ENCODE measurements at regions not wholly inside any gene's neighbourhood (a gene's known extent, or its start where the extent isn't known, plus 50 kb on each side); places are given as distances from the start of the nearest gene placed in this dataset.

DNA sequence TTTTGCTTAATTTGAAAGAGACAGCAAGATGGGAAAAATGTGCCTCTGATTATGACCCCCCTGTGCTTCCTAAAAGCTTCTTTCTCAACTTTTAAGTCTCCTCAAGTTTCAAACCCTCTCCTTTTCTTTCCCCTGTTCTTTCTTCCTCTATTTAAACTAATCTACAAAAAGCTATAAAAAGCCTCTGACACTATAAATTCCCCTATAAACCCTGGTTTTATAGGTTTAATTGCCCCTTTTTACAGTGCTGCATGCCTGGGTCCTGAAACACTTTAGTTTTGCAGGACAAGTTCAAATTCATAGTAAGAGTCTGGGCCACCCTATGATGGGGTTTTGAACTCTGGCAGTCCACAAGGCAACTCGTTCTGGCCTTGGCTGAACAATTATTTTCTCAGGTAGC is 510.9 kb upstream of the TBX3 start (continued):
- TF ChIP-seq JUN (IDR thresholded peaks at IDR 0.05; ENCODE audit: low read depth, low read length) (no peak), ATF3 (IDR thresholded peaks at IDR 0.05; ENCODE audit: insufficient read depth, low read depth, low read length) (no peak)

Measured in H1 (cell line).